ENCODE measurements at regions not wholly inside any gene's neighbourhood (a gene's known extent, or its start where the extent isn't known, plus 50 kb on each side); places are given as distances from the start of the nearest gene placed in this dataset.

- no peak for DNase-seq
These were observed 79.0 kb downstream of the ZNF281 start for GRCh38 chr1:200330741-200331428.

GRCh38 chr1:200329208-200329882 is 80.5 kb downstream of the ZNF281 start:
- no peaks in the 10 kb centered on the region for H3K27me3 ChIP-seq (replicated peaks in 1 of 7)
- no peak overlapping the region for H3K27ac ChIP-seq
- H3K36me3 ChIP-seq, result no peaks in the 10 kb centered on the region
- H3K4me3 ChIP-seq, result no peak overlapping the region
- no peak for TF ChIP-seq POLR2AphosphoS5 (IDR thresholded peaks at IDR 0.05)
- no peak for TF ChIP-seq CTCF (IDR thresholded peaks at IDR 0.05 in 8 of 11, conservative IDR thresholded peaks at IDR 0.05 in 3 of 11)
- no peak for TF ChIP-seq POLR2A (IDR thresholded peaks at IDR 0.05)
- DNase-seq, result no peak
- H3K9me3 ChIP-seq, result no peaks in the 10 kb centered on the region
- WGBS, 5 donors, result 83 to 97% (median 92%) methylated on average over 7 of the region's 7 CpGs
- no peaks in the 10 kb centered on the region for H3K4me1 ChIP-seq
- intact Hi-C loops (cut with DNase I; ENCODE audit: low total_unique reads), result no loop called here

More at GRCh38 chr1:200330741-200331428, 79.0 kb downstream of the ZNF281 start:
- intact Hi-C loops (cut with DNase I; ENCODE audit: low total_unique reads), result no loop called here
- H3K27ac ChIP-seq, result no peak overlapping the region
- no peaks in the 10 kb centered on the region for H3K27me3 ChIP-seq (replicated peaks in 1 of 7)
- WGBS, 5 donors, result 72 to 84% (median 74%) methylated on average over 15 of the region's 15 CpGs
- no peak overlapping the region for H3K4me3 ChIP-seq
- no peak for TF ChIP-seq POLR2A (IDR thresholded peaks at IDR 0.05)
- TF ChIP-seq CTCF (IDR thresholded peaks at IDR 0.05 in 8 of 11, conservative IDR thresholded peaks at IDR 0.05 in 3 of 11), result no peak
- TF ChIP-seq POLR2AphosphoS5 (IDR thresholded peaks at IDR 0.05), result no peak
- H3K4me1 ChIP-seq, result no peaks in the 10 kb centered on the region
- H3K36me3 ChIP-seq, result no peaks in the 10 kb centered on the region
- no peaks in the 10 kb centered on the region for H3K9me3 ChIP-seq

GRCh38 chr1:200328379-200328778 is 81.5 kb downstream of the ZNF281 start:
- TF ChIP-seq POLR2AphosphoS5 (IDR thresholded peaks at IDR 0.05) (no peak), POLR2A (IDR thresholded peaks at IDR 0.05) (no peak), CTCF (IDR thresholded peaks at IDR 0.05 in 8 of 11, conservative IDR thresholded peaks at IDR 0.05 in 3 of 11) (no peak)
- no peak overlapping the region for H3K27ac ChIP-seq
- H3K4me1 ChIP-seq, result no peaks in the 10 kb centered on the region
- H3K36me3 ChIP-seq, result no peaks in the 10 kb centered on the region
- no peak for DNase-seq
- H3K27me3 ChIP-seq (replicated peaks in 1 of 7), result no peaks in the 10 kb centered on the region
- no peak overlapping the region for H3K4me3 ChIP-seq
- WGBS, 5 donors, result 74 to 94% (median 87%) methylated on average over 2 of the region's 2 CpGs
- no peaks in the 10 kb centered on the region for H3K9me3 ChIP-seq
- intact Hi-C loops (cut with DNase I; ENCODE audit: low total_unique reads), result no loop called here

GRCh38 chr1:200323856-200324400 is 85.9 kb downstream of the ZNF281 start:
- intact Hi-C loops (cut with DNase I; ENCODE audit: low total_unique reads), result no loop called here
- TF ChIP-seq POLR2AphosphoS5 (IDR thresholded peaks at IDR 0.05) (no peak), CTCF (IDR thresholded peaks at IDR 0.05 in 8 of 11, conservative IDR thresholded peaks at IDR 0.05 in 3 of 11) (no peak), POLR2A (IDR thresholded peaks at IDR 0.05) (no peak)
- Histone ChIP-seq H3K4me3 (no peak overlapping the region), H3K36me3 (no peaks in the 10 kb centered on the region), H3K9me3 (no peaks in the 10 kb centered on the region), H3K27ac (no peak overlapping the region), H3K27me3 (replicated peaks in 1 of 7) (no peaks in the 10 kb centered on the region), H3K4me1 (no peaks in the 10 kb centered on the region)
- no peak for DNase-seq
- WGBS, 5 donors, result 77 to 97% (median 94%) methylated on average over 2 of the region's 2 CpGs
